ENCODE measurements at regions not wholly inside any gene's neighbourhood (a gene's known extent, or its start where the extent isn't known, plus 50 kb on each side); places are given as distances from the start of the nearest gene placed in this dataset.

- TF ChIP-seq ZNF274 (IDR thresholded peaks at IDR 0.05; ENCODE audit: low read depth, low read length) (no peak), YY1 (IDR thresholded peaks at IDR 0.05; ENCODE audit: insufficient read depth, insufficient read length) (no peak), SUZ12 (IDR thresholded peaks at IDR 0.05; ENCODE audit: extremely low read depth, insufficient read depth, insufficient read length) (no peak)
Measured at GRCh38 chr6:133088931-133089695, 152.0 kb upstream of the EYA4 start.

All from NT2/D1 (cell line).